ENCODE measurements at regions not wholly inside any gene's neighbourhood (a gene's known extent, or its start where the extent isn't known, plus 50 kb on each side); places are given as distances from the start of the nearest gene placed in this dataset.

DNA sequence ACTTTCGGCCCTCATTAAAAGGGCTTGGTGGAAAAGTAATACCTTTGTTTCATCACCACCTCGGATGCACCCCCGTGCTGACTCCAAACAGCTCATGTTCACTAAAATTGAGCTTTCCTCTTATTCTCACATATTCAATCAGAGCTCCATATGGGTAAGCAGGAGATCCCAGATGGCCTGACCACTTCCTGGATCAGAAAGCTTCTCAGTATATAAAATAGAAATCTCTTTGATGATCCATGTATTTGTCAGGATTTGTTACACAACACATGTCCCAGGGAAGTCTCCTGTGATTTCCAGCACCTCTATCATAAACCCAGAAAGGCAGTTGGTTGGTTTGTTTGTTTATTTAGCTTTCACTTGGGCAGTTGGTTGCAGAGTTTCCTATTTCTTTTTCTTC, 402.0 kb downstream of the MLLT3 start:
- Histone ChIP-seq H3K79me2 (ENCODE audit: insufficient read depth, low read length) (no peaks in the 10 kb centered on the region), H3K36me3 (ENCODE audit: insufficient read depth, low read length) (no peaks in the 10 kb centered on the region), H3K4me3 (ENCODE audit: insufficient read depth, low read length) (no peak overlapping the region), H3K27me3 (ENCODE audit: insufficient read depth, low read length) (peaks cover 5% of the 10 kb centered on the region), H4K20me1 (ENCODE audit: insufficient read depth, low read length) (no peaks in the 10 kb centered on the region), H3K27ac (ENCODE audit: low read depth, low read length) (no peak overlapping the region), H2AFZ (ENCODE audit: low read length) (peak overlapping the region; percentile 18), H3K4me2 (ENCODE audit: insufficient read depth, low read length) (peak overlapping the region; percentile 22), H3K4me1 (ENCODE audit: insufficient read depth, low read length) (no peaks in the 10 kb centered on the region), H3K9me3 (ENCODE audit: low read depth, low read length) (no peaks in the 10 kb centered on the region)
- no peak for DNase-seq (ENCODE audit: insufficient read length, low spot score, missing footprints)
- TF ChIP-seq, protein P1, sequence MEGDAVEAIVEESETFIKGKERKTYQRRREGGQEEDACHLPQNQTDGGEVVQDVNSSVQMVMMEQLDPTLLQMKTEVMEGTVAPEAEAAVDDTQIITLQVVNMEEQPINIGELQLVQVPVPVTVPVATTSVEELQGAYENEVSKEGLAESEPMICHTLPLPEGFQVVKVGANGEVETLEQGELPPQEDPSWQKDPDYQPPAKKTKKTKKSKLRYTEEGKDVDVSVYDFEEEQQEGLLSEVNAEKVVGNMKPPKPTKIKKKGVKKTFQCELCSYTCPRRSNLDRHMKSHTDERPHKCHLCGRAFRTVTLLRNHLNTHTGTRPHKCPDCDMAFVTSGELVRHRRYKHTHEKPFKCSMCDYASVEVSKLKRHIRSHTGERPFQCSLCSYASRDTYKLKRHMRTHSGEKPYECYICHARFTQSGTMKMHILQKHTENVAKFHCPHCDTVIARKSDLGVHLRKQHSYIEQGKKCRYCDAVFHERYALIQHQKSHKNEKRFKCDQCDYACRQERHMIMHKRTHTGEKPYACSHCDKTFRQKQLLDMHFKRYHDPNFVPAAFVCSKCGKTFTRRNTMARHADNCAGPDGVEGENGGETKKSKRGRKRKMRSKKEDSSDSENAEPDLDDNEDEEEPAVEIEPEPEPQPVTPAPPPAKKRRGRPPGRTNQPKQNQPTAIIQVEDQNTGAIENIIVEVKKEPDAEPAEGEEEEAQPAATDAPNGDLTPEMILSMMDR (IDR thresholded peaks at IDR 0.05; ENCODE audit: extremely low read depth, low read depth, low read length), result no peak

DNA sequence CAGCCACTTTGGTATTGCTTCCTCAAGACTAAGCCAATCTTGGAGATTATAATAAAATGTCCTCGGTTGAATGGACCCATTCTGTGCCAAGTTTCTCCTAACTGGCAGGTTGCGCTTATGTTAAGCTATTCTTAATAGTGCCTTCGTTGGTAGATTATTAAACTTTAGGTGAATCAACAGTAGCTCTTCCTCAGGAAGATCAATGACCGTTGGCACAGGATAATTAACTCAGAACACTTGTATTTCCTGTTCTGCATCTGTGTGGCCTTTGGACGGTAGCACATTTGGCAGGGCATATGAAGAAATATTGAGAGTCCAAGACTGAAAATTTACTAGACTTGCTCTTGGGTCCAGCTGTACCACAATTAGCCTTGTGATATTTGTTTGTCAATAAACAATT, 402.9 kb downstream of the MLLT3 start:
- no peak overlapping the region for H3K4me2 ChIP-seq (ENCODE audit: insufficient read depth, low read length)

DNA sequence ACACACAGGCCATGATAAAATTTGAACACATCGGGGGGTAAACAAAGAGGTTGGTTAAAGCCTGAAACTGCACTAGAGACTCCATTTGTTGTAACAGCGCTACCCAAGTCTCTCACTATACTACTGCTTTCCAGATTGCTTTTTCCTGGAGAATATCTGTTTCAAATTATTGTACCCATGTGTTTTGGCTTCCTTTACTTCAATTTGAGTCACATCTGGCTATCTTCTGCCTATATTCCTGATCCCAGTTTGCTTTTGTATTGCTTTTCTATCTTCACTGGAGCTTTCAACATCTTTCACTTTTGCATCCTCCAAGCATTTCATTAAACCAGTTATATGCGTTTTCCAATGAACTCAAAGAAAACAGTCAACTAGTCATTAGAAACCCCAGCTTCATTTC, 404.7 kb downstream of the MLLT3 start:
- no peak overlapping the region for H3K4me2 ChIP-seq (ENCODE audit: insufficient read depth, low read length)
- TF ChIP-seq, protein P1 (IDR thresholded peaks at IDR 0.05; ENCODE audit: extremely low read depth, low read depth, low read length), result no peak
- no peaks in the 10 kb centered on the region for H3K79me2 ChIP-seq (ENCODE audit: insufficient read depth, low read length)
- no peak for DNase-seq (ENCODE audit: insufficient read length, low spot score, missing footprints)
- H2AFZ ChIP-seq (ENCODE audit: low read length), result no peak overlapping the region
- H3K4me3 ChIP-seq (ENCODE audit: insufficient read depth, low read length), result no peak overlapping the region
- H4K20me1 ChIP-seq (ENCODE audit: insufficient read depth, low read length), result no peaks in the 10 kb centered on the region
- no peaks in the 10 kb centered on the region for H3K9me3 ChIP-seq (ENCODE audit: low read depth, low read length)
- no peak overlapping the region for H3K27ac ChIP-seq (ENCODE audit: low read depth, low read length)
- H3K4me1 ChIP-seq (ENCODE audit: insufficient read depth, low read length), result no peaks in the 10 kb centered on the region
- H3K36me3 ChIP-seq (ENCODE audit: insufficient read depth, low read length), result no peaks in the 10 kb centered on the region
- H3K27me3 ChIP-seq (ENCODE audit: insufficient read depth, low read length), result peaks cover 5% of the 10 kb centered on the region

More for the DNA sequence above, 402.9 kb downstream of the MLLT3 start:
- Histone ChIP-seq H3K79me2 (ENCODE audit: insufficient read depth, low read length) (no peaks in the 10 kb centered on the region), H3K27ac (ENCODE audit: low read depth, low read length) (no peak overlapping the region), H3K9me3 (ENCODE audit: low read depth, low read length) (no peaks in the 10 kb centered on the region), H4K20me1 (ENCODE audit: insufficient read depth, low read length) (no peaks in the 10 kb centered on the region), H3K27me3 (ENCODE audit: insufficient read depth, low read length) (peaks cover 5% of the 10 kb centered on the region), H2AFZ (ENCODE audit: low read length) (no peak overlapping the region), H3K36me3 (ENCODE audit: insufficient read depth, low read length) (no peaks in the 10 kb centered on the region), H3K4me1 (ENCODE audit: insufficient read depth, low read length) (no peaks in the 10 kb centered on the region), H3K4me3 (ENCODE audit: insufficient read depth, low read length) (no peak overlapping the region)
- TF ChIP-seq, protein P1 (IDR thresholded peaks at IDR 0.05; ENCODE audit: extremely low read depth, low read depth, low read length), result no peak
- DNase-seq (ENCODE audit: insufficient read length, low spot score, missing footprints), result no peak

DNA sequence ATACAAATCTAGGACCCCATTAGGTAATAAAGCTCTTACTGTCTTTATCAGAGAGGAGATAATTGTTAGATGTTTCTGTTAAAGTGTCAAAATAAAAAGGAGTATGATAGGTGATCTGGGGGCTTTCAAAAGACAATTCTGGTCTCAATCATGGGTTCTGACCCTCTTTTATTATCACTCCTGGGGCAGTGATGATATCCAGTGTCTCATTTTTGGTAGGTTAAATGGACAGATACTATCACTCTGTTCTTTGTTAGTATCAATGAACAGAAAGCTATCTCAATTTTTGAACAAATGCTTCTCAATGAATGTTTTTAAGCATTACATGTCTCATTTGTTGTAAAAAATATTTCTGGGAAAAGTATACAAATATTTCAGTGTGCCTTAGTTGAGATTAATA, 405.9 kb downstream of the MLLT3 start:
- H3K4me3 ChIP-seq (ENCODE audit: insufficient read depth, low read length), result no peak overlapping the region
- TF ChIP-seq, protein P1 (IDR thresholded peaks at IDR 0.05; ENCODE audit: extremely low read depth, low read depth, low read length), result no peak
- no peaks in the 10 kb centered on the region for H3K4me1 ChIP-seq (ENCODE audit: insufficient read depth, low read length)
- H3K27ac ChIP-seq (ENCODE audit: low read depth, low read length), result no peak overlapping the region
- no peaks in the 10 kb centered on the region for H3K36me3 ChIP-seq (ENCODE audit: insufficient read depth, low read length)
- no peak for DNase-seq (ENCODE audit: insufficient read length, low spot score, missing footprints)
- H4K20me1 ChIP-seq (ENCODE audit: insufficient read depth, low read length), result no peaks in the 10 kb centered on the region
- H3K4me2 ChIP-seq (ENCODE audit: insufficient read depth, low read length), result no peak overlapping the region
- no peaks in the 10 kb centered on the region for H3K9me3 ChIP-seq (ENCODE audit: low read depth, low read length)
- peaks cover 5% of the 10 kb centered on the region for H3K27me3 ChIP-seq (ENCODE audit: insufficient read depth, low read length)
- no peaks in the 10 kb centered on the region for H3K79me2 ChIP-seq (ENCODE audit: insufficient read depth, low read length)
- H2AFZ ChIP-seq (ENCODE audit: low read length), result no peak overlapping the region
